SHP77 treated with DMSO at 0.1 percent for 48 hours (cell line): ENCODE measurements at regions not wholly inside any gene's neighbourhood (a gene's known extent, or its start where the extent isn't known, plus 50 kb on each side); places are given as distances from the start of the nearest gene placed in this dataset.

Source experiments
- DNase-seq: peaks from one replicate; lab custom pipeline; 2025; lab: John Stamatoyannopoulos, UW

DNA sequence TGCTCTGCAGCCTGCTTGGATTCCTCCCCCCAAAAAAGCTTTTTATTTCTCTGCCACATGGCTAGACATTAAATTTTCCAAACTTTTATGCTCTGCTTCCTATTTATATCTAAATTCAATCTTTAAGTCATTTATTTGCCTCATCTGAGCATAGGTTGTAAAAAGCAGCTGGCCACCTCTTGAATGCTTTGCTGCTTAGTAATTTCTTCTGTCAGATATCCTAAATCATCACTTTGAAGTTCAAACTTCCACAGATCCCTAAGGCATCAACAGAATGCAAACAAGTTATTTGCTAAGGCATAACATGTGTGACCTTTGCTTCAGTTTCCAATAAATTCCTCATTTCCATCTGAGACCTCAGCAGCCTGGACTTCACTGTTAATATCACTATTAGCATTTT lies 209.6 kb downstream of the FSCB start:
- DNase-seq, result no peak

DNA sequence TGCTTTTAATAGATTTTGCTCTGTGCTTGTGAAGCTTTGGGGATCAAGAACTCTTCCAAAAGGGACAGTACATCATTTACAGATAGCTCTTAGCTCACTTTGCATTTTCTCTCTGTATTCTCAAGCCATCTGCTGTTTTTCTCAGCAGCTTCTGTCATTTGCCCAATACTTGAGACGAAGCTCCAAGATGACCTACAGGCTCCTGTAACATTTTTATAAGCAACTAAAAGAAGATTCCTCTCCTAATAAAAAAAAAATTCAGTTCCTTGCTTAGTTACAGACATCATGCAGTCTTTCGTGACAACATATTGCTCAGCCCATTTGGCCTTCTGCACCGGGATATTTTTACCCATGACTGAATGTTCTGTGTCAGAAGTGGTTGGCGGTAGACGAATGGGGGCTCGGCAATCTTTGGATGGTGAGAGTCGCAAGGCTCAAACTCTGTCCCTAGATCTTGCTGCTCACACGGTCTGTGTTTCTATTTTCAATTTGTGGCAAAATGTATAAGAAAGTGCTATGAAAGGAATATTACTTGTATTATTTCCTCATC lies 215.6 kb downstream of the FSCB start:
- no peak for DNase-seq

DNA sequence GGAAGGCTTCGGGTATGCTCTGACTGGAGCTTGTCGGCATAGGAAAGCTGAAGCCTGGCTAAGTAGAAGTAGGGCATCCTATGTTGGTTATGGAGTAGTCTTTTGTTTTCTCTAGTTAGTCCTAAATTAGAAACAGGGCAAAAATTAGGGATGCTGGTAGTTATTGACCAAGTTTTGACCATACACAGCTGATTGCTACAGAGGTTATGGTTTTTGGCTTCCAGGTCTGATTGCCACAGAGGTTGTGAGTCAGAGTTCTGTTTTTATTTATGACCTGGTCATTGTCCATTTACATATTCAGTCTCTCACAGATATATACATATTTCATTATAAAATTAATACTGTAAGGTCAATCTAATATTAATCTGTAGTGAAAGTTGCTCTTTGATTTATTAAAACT lies 219.2 kb downstream of the FSCB start:
- DNase-seq, result no peak

DNA sequence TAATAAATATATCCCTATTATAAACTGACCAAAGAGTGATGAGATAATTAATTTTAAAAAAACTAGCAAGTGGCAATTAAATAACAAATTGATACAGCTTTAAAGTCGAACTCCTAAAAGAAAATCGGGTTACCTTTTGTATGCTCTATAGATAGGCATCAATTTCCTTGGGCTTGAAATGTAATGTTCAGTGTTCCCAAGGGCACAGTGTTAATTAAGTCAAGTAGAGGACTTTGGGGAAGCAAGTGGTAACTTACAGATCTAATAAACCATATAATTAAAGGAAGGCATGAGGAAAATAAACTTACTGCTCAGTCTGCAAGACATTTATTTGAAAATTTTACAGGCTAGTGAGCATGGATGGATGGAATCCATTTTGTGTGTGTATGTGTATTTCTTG lies 220.9 kb downstream of the FSCB start:
- DNase-seq, result no peak

DNA sequence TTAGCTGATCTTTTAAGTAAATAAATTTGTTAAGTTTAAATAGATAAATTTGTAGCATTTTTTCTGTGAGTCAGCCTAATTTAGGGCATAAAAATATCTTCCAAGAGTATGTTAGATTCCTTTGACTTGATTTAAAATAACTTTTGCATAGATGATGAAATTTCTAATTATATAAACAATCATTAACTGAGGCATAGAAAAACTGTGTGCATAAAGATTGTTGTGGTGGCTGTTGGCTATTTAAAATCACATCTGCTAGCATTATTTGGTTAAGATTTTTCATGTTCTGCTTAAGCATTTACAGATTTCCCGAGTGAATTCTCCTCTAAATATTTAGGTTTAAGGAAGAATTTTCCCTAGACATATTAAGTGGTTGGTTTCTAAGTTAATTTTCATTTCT lies 223.2 kb downstream of the FSCB start:
- DNase-seq, result no peak

DNA sequence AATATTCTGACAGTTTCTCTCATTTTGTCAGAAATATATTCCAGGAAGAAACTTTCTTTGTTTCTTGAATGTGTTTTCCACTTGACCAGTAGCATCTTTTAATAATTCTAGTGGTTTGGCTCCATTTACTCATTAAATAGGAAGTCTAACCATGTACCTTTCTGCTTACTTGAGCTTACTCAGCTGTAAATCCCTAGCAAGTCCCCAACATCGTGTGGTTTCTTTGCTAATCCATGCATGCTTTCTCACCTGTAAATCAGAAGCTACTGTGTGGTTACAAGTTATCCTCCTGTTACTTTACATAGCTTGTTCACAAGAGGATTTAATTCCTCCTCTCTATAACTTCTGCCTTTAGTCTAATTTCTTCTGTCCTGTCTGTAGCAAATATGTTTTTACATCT lies 227.7 kb downstream of the FSCB start:
- DNase-seq, result no peak

DNA sequence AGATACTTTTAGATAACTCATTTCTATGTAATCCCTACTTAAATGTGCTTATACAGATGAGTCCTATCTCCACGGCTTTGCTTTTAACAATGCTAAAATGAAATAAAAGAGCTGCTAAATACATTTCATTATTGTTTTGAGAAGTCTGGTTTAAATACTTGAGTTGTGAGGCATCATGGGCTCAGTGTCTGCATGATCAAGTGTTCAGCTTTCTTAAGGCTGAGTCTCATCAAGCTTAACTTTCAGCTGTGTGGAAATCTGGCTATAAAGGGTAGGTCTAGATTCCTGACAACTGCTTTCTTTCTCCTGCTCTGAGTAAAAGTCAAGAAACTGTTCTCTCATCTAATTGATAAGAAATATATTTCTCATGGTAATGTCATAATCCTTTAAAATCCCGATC lies 235.4 kb downstream of the FSCB start:
- no peak for DNase-seq

DNA sequence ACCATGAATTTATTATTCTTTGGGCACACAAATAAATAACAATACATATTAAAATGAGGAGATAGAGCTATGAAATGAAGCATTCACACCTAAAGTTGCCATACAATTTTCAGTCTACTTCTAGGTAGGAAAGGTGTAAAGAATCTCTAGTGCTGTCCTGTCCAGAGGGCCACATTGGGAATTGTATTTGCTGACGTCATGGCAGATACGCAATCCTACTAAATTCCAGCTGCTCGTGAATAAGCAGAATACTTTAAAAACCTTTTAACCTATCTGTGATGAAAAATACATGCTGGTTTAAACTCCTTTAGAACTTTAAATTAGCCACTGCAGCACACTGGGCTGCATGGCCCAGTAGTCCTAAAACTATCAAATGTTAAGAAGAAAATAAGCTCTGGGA lies 236.1 kb downstream of the FSCB start:
- no peak for DNase-seq

DNA sequence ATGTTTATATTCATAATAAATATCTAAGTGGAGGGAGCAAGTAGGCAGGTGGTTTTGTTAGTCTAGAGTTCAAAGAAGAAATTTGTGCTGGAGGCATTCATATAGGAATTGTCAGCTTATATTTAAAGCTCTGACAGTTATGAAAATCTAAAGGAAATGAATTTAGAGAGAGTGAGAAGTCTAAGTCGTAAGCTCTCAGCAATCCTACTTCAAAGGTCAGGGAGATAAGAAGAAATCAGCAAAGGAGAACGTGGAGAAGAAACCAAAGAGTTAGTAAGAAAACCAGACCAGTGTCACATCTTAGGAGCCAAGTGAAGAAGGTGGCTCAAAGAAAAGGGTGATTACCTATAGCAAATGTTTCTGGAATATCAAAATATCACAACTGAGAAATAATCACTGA lies 241.8 kb downstream of the FSCB start:
- DNase-seq, result no peak

DNA sequence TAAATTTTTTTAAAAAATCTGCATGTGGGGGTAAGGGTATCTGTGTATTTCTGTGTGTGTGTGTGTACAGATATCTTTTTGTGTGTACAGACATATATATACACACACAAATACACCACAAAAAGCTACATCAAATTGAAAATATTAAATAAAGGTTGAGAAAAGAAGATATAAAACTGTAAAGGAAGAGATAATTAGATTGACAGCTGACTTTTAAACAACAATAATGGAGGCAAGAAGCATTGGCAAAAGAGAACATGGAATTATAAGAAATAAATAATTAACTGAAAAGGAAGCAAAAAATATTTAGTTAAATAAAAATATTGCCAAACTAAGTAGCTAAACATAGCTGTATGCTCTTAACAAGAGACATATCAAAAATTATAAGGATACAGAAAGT lies 291.4 kb downstream of the FSCB start:
- DNase-seq, result no peak

DNA sequence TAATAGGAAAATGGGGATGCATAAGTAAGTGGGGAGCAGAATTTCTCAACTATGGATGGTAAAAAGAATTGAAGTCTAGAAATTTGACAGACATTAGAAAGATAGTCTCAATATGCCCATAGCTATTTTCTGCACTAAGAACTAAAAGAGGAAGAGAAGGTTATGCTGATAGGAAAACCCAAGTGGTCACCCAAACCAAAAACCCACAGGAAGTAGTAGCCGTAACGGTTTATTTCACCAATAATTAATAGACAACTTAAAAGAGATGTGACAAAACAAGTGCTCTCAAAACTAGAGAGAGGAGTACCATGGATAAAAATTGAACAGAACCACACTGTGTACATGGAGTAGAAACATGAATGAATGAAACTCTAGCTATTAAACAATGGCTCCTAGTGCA lies 295.4 kb downstream of the FSCB start:
- DNase-seq, result no peak

DNA sequence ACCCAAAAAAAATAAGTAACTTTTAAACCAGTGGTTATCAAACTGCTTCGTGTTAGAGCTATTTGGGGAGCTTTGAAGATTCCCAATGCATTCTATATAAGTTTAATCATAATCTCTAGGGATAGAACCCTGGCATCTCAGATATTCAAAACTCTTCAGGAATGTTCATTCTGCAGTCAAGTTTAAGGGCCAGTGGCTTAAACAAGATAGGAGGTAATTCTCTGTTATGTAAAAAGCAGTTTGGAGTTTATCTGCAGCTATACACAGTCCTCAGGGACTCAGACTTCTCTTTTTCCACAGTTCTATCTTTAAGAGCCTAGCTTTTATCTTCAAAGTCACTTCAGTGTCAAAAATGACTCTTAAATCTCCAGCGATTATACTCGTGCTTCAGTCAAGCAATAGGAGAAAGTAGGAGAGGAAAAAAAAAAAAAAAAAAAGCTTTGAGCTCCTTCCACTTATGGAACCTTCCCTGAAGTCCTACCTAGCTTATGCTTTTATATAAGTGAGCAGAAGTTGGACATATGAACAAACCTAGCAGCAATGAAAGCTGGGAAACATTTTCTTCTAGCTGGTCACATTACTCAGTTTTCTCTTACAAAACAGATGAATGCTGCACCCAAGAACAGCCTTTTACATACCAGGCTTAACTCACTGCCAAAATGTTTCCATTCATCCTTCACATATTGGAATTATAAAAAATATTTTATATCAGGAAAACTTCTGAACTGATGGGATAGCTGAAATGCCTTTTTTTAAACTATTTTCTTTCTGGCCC lies 302.8 kb downstream of the FSCB start:
- no peak for DNase-seq

DNA sequence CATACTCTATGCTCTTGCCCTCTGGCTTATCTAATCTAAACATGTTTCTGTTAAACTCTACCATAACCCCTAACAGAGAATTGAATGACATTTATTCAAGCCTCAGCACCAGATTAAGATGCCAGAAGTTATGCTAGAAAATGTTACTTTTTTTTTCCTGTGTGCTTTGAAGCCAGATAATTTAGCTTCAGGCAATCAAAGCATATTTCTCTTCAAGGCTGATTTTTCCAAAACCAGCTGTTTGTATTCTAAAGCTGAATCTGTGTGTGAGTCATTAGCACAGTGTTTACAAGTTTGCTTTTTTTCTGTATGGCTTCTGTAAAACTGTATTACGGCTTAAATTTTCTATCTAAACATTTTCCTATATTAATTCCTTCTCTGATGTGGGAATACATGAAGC lies 326.1 kb downstream of the FSCB start:
- no peak for DNase-seq

DNA sequence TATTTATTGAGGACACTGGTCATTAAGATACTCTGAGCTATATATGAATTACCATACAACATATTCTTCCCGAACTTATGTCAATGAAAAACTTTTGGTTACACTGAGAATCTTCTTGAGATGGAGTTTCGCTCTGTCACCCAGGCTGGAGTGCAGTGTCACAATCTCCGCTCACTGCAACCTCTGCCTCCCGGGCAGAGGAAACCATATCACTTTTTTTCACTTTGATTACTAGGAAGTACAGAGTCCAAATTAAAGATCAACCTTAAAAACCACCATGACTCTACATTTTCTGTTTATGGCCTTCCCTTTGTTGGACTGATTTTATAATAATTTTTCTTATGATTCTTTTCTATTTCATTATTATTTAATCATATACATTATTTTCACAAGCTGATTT lies 336.5 kb downstream of the FSCB start:
- no peak for DNase-seq

DNA sequence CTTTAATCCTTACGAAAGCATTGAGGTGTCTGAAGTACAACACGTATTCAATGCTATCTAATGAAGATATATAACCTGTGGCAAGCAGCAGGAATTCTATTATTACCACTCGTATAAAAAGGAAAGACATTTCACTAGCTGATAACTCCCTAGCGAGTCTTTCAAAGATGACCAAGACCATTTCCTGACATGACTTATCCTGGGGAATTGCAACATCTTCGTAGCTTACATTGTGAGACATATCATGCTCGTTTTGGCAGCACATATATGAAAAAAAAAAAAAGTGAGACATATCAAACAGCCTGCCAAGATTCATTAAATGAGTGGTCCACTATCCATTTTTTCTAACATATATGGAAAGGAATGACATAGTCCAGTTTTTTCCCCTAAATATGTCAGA lies 337.0 kb downstream of the FSCB start:
- DNase-seq, result no peak

DNA sequence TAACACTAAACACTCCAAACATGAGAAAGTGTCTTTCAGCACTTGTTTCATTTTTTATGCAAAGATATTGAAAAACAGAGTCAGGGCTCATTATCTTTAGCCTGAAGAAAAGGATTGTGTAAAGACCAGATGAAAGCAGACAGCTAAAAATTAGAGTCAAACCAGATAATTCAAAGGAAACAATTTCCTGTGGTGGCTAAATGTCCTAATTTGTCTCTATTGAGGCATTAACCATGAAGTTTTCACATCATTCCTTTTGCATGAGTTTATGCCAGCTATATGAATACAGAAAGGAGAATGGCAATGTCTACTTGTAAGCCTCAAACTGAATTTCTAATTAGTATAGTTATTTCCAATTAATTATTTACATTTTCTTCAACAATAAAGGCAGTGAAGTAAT lies 338.5 kb downstream of the FSCB start:
- no peak for DNase-seq

DNA sequence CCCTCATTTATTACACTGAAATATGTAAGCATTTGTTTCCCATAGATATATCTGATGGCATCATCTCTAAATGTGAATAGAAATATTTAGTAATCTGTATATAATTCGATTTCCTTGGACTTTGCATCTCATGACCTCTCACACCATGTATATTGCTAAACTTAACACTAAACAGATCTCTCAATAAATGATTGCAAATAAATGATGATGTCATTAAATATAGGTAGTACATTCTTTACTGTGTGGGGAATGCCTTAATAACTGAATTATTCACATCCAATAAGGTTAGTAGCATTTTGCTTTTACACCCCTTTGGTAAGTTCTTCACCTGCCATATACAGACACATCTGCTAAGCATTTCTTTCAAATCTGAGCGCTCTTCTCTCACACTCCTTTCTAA lies 340.5 kb downstream of the FSCB start:
- no peak for DNase-seq

DNA sequence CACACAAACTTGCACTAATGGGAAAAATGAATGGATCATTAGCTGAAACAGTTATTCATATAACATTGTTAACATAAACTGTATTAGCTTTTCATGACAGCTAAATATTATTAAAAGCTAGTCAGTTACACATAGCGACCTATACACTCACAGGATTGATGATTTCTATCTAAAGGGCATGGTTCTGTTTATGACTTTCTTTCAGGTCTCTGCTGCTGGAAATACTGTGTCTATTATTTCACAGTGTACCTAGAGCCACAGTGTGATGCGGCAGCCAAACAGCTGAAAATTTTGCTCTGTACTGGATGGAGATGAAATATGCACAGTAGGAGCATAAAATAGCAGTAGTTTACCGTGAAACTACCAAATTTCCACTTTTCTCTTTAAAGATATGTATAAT lies 341.1 kb downstream of the FSCB start:
- no peak for DNase-seq

DNA sequence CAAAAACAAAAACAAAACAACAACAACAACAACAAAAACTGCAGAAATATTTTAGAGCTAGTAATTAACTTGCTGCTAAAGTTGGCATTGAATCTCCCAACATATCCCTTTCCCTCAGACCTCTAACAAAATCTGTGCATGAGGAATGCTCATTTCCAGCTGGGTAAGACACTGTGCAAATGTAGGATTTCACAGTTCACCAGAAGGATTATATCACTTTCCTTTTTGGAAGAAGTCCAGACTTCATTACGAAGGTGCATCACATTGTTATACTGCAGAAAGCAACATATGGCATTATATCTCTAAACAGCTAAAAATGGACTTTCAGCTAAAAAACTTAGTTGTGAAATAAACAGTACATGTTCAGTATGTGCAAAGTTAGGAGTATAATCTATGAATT lies 341.8 kb downstream of the FSCB start:
- DNase-seq, result no peak

DNA sequence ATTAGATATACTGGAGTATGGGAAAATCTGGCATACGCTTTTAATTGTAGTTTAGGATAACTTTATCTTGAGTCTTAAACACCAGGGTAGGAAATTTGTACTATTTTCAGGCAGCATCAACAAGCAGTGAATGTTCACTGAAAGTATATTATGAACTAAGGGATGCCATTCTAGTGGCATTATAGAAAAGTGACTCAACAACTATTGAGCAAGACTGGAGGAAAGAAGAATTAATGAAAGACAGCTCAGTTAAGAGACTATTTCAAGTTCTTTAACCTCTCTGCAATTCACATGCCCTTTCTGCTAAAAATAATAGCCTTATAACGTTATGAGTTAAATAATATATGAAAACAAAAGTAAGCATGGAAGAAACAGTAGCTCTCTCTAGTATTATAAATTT lies 343.1 kb downstream of the FSCB start:
- no peak for DNase-seq

DNA sequence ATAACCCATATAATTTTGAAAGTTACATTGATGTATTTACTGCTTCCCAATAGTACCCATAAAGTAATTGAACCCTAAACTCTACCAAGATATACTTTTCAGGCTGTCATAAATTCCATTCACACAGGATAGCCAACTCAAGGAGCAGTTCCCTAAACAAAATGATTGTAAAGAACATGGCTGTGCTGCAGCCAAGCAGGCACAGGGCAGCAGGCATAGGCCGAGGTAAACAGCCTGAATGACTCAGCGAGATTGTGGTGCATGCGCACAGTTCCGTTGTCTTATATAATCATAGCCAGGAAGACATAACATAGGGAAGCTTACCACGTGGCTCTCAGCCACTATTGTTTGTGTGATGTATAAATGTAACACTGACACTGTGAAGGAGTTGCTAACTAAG lies 344.9 kb downstream of the FSCB start:
- no peak for DNase-seq

DNA sequence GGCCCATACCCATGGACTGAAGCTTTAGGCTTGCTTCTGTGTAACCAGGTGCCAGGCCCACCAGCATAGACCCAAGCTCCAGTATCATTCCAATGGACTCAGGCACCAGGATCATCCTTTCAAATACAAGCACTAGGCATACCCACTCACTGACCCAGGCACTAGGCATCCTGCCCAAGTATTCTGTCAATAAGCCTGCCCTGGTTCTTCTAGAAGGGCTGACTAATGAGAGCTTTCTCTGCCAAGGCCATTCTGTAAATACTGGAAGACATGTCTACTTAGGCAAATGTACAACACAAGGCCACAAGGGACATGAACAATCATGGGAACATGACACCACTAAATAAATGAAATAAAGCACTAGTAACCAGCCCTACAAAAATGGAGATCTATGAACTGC lies 352.2 kb downstream of the FSCB start:
- DNase-seq, result no peak

DNA sequence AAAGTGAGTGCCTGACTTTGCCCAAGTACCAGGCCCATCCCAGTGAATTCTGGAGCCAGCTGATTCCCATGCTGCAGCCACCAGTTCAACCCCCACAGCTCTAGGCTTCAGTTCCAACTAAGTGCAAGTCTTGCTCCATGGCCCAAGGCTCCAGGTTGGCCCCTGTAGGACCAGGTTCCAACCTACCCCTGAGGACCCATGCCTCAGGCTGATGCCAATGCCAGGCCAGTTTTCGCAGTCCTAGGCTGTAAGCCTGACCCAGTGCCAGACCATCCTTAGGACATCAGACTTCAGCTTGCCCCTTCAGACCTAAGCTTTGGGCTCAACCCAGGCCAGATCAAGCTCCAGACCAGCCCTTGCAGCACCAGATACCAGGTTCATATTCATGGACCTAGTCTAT lies 352.6 kb downstream of the FSCB start:
- DNase-seq, result no peak

DNA sequence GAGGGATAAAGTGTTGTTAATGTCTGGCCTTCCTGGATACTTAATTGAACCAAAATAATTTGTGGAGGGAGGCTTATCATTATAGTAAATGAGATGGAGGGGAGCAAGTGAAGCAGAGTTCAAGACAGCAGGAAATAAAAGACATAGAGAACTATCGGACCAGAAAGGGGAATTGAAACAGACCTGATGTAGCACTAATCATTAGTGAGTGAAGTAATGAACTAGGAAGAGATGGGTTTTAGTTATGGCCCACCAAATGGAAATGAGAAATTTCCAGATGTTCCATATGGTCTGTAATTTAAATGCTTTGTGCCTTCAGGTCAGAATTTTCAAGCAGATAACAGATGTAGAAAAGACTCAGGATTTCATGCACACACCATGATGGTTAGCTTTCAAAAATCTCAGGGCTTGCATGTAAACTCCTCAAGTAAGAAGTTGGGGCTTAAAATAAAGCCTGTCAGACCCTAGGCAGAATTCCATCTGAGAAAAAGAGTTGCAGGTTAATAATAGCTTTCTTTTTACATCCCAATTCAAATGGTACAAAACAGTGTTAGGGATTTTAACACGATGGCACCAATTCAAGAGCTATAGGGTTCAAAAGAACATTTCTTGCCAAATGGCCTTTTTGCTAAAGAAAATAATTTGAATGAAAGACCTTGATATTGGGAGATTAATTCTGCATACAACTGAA lies 355.8 kb downstream of the FSCB start:
- DNase-seq, result no peak
